Mesenchymal stem cell (in vitro differentiated cells and primary cell): ENCODE measurements at regions not wholly inside any gene's neighbourhood (a gene's known extent, or its start where the extent isn't known, plus 50 kb on each side); places are given as distances from the start of the nearest gene placed in this dataset.
"Not testable (repeated sequence)": the region's sequence is repeated elsewhere in the genome, so short reads cannot be mapped to it uniquely, and the experiment has no call there.

ENCODE experiments used
- DNase-seq: peaks from one replicate; pipeline ENCODE4 v3.0.0-alpha.2; 2013
- H2AFZ ChIP-seq: one replicate; pipeline ENCODE4 v1.6.1; 2013; ENCODE audit warnings: low read depth, mild to moderate bottlenecking, control low read depth, inconsistent platforms, low read length, moderate library complexity
- H2AK5ac ChIP-seq: 2 replicates; pipeline ENCODE4 v1.6.1; 2013; ENCODE audit warnings: low read length, moderate library complexity, mild to moderate bottlenecking, inconsistent platforms; ENCODE audit not compliant: severe bottlenecking
- H2BK120ac ChIP-seq: one replicate; pipeline ENCODE4 v1.6.1; 2013; ENCODE audit warnings: low read depth, mild to moderate bottlenecking, inconsistent platforms, low read length, moderate library complexity
- H2BK12ac ChIP-seq, 2 experiments: one replicate each; pipeline ENCODE4 v1.6.1; 2013; ENCODE audit warnings: inconsistent platforms in 2 of 2, low read length in 2 of 2, mild to moderate bottlenecking in 2 of 2, moderate library complexity in 2 of 2, control low read depth in 1 of 2
- H2BK15ac ChIP-seq: one replicate; pipeline ENCODE4 v1.6.1; 2013; ENCODE audit warnings: mild to moderate bottlenecking, low read depth, inconsistent platforms; ENCODE audit not compliant: poor library complexity, severe bottlenecking
- H2BK5ac ChIP-seq: 2 replicates; pipeline ENCODE4 v1.6.1; 2013; ENCODE audit warnings: low read depth, mild to moderate bottlenecking, low read length, control low read depth, inconsistent platforms; ENCODE audit not compliant: poor library complexity, severe bottlenecking
- H3K14ac ChIP-seq, 2 experiments: one replicate each; pipeline ENCODE4 v1.6.1; 2013; ENCODE audit warnings: inconsistent platforms in 2 of 2, low read length in 2 of 2, control low read depth in 1 of 2, mild to moderate bottlenecking in 1 of 2, moderate library complexity in 1 of 2
- H3K18ac ChIP-seq, 2 experiments: one replicate each; pipeline ENCODE4 v1.6.1; 2013; ENCODE audit warnings: inconsistent platforms in 2 of 2, low read length in 2 of 2, control low read depth in 1 of 2, low read depth in 1 of 2, mild to moderate bottlenecking in 1 of 2
- H3K23ac ChIP-seq, 2 experiments: one replicate each; pipeline ENCODE4 v1.6.1; 2013; ENCODE audit warnings: inconsistent platforms in 2 of 2, low read length in 2 of 2, mild to moderate bottlenecking in 2 of 2, moderate library complexity in 2 of 2, control low read depth in 1 of 2
- H3K27ac ChIP-seq: 2 replicates; pipeline ENCODE4 v1.5.1; 2013; ENCODE audit warnings: mild to moderate bottlenecking, moderate library complexity, low read length, control low read depth, inconsistent platforms; ENCODE audit not compliant: poor library complexity, severe bottlenecking
- H3K27me3 ChIP-seq, 2 experiments: 2 replicates each; pipeline versions ENCODE4 v1.6.1 to v1.7.0; 2013; ENCODE audit warnings: low read length in 2 of 2, mild to moderate bottlenecking in 2 of 2, moderate library complexity in 2 of 2, control low read depth in 1 of 2, inconsistent platforms in 1 of 2; ENCODE audit not compliant: control insufficient read depth in 1 of 2, insufficient read depth in 1 of 2
- H3K36me3 ChIP-seq, 2 experiments: 2 replicates each; pipeline versions ENCODE4 v1.6.1 to v1.7.0; 2013; ENCODE audit warnings: low read length in 2 of 2, control low read depth in 1 of 2, inconsistent platforms in 1 of 2, low read depth in 1 of 2, mild to moderate bottlenecking in 1 of 2; ENCODE audit not compliant: insufficient read depth in 2 of 2, control insufficient read depth in 1 of 2
- H3K4ac ChIP-seq, 2 experiments: one replicate each; pipeline ENCODE4 v1.6.1; 2013; ENCODE audit warnings: inconsistent platforms in 2 of 2, low read length in 2 of 2, mild to moderate bottlenecking in 2 of 2, moderate library complexity in 2 of 2, control low read depth in 1 of 2, low read depth in 1 of 2
- H3K4me1 ChIP-seq: 2 replicates; pipeline ENCODE4 v1.6.1; 2013; ENCODE audit warnings: low read depth, low read length, control low read depth; ENCODE audit not compliant: control insufficient read depth, insufficient read depth
- H3K4me2 ChIP-seq: 2 replicates; pipeline ENCODE4 v1.6.1; 2013; ENCODE audit warnings: low read length, mild to moderate bottlenecking, inconsistent platforms; ENCODE audit not compliant: poor library complexity, severe bottlenecking
- H3K4me3 ChIP-seq, 2 experiments: 2 replicates each; pipeline versions ENCODE4 v1.5.1 to v1.7.0; 2013; ENCODE audit warnings: low read length in 2 of 2, mild to moderate bottlenecking in 2 of 2, control low read depth in 1 of 2, low read depth in 1 of 2; ENCODE audit not compliant: insufficient read depth in 1 of 2
- H3K79me1 ChIP-seq: replicated peaks from 2 replicates; pipeline ENCODE4 v1.6.1; 2013; ENCODE audit warnings: mild to moderate bottlenecking, control low read depth, low read length, inconsistent platforms; ENCODE audit not compliant: poor library complexity, severe bottlenecking
- H3K9ac ChIP-seq: 2 replicates; pipeline ENCODE4 v1.7.0; 2013; ENCODE audit warnings: mild to moderate bottlenecking, low read length, moderate library complexity
- H3K9me3 ChIP-seq: 2 replicates; pipeline ENCODE4 v1.7.0; 2013; ENCODE audit warnings: mild to moderate bottlenecking, low read length; ENCODE audit not compliant: control insufficient read depth
- H4K8ac ChIP-seq: one replicate; pipeline ENCODE4 v1.6.1; 2013; ENCODE audit warnings: inconsistent platforms, mild to moderate bottlenecking, low read length, moderate library complexity
- H4K91ac ChIP-seq: one replicate; pipeline ENCODE4 v1.6.1; 2013; ENCODE audit warnings: mild to moderate bottlenecking, low read length, inconsistent platforms
- WGBS: methylation state at CpG from one replicate; pipeline ENCODE4 v1.1.7; 2013; ENCODE audit warnings: mixed read lengths; 5-methylcytosine and 5-hydroxymethylcytosine counted together

- Histone ChIP-seq H2BK5ac (no peak overlapping the region), H2AK5ac (no peak overlapping the region), H3K4ac (no peak overlapping the region), H4K91ac (no peak overlapping the region), H3K79me1 (no peaks in the 10 kb centered on the region), H2BK12ac (no peak overlapping the region), H3K4me3 (no peak overlapping the region), H4K8ac (no peak overlapping the region), H3K4me1 (no peaks in the 10 kb centered on the region), H3K27me3 (no peaks in the 10 kb centered on the region), H3K14ac (no peak overlapping the region), H3K9me3 (no peaks in the 10 kb centered on the region), H3K36me3 (no peaks in the 10 kb centered on the region), H2BK120ac (no peak overlapping the region), H3K18ac (no peak overlapping the region), H3K4me2 (no peak overlapping the region), H2AFZ (no peak overlapping the region), H2BK15ac (no peak overlapping the region), H3K23ac (no peak overlapping the region), H3K27ac (no peak overlapping the region), H3K9ac (no peak overlapping the region)
- 100% methylated on average over 1 of the region's 1 CpG for WGBS
- DNase-seq: no peak
Observed at GRCh38 chr18:11362856-11363255, 213.5 kb upstream of the PIEZO2 start.

GRCh38 chr18:11361862-11362261 lies 212.5 kb upstream of the PIEZO2 start:
- H4K8ac ChIP-seq, H3K9me3 ChIP-seq, H3K18ac ChIP-seq, H3K23ac ChIP-seq, H2BK15ac ChIP-seq, H3K4me2 ChIP-seq, H2AK5ac ChIP-seq, H2BK12ac ChIP-seq, H3K9ac ChIP-seq, H2BK120ac ChIP-seq, H3K4ac ChIP-seq, H2BK5ac ChIP-seq, H2AFZ ChIP-seq, H3K14ac ChIP-seq, H3K36me3 ChIP-seq, DNase-seq, H3K27ac ChIP-seq, H4K91ac ChIP-seq, H3K4me3 ChIP-seq, H3K4me1 ChIP-seq, H3K27me3 ChIP-seq, H3K79me1 ChIP-seq: not testable (repeated sequence)
- WGBS: no CpG with 5 or more reads among the region's 6 CpGs

DNA sequence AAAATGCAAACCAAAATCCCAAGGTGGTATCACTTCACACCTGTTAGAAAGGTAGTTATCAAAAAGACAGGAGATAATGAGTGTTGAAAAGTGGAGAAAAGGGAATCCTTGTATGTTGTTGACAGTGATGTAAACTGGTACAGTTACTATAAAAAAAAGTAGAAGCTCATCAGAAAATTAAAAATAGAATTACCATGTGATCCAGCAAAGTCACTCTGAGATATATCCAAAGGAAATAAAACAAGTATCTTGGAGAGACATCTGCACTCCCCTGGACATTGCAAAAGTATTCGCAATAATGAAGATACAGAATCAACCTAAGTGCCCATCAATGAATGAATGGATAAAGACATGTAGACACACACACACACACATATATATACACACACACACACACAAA lies 208.3 kb upstream of the PIEZO2 start:
- Histone ChIP-seq H4K91ac (no peak overlapping the region), H3K79me1 (no peaks in the 10 kb centered on the region), H3K4ac (no peak overlapping the region), H3K36me3 (no peaks in the 10 kb centered on the region), H3K9ac (no peak overlapping the region), H2BK5ac (no peak overlapping the region), H2BK120ac (no peak overlapping the region), H3K14ac (no peak overlapping the region), H2AK5ac (no peak overlapping the region), H4K8ac (no peak overlapping the region), H2AFZ (no peak overlapping the region), H3K18ac (no peak overlapping the region), H3K4me1 (no peaks in the 10 kb centered on the region), H3K27ac (no peak overlapping the region), H3K27me3 (no peaks in the 10 kb centered on the region), H3K9me3 (peaks cover 4% of the 10 kb centered on the region), H3K4me3 (no peak overlapping the region), H3K4me2 (no peak overlapping the region), H2BK12ac (no peak overlapping the region), H3K23ac (no peak overlapping the region), H2BK15ac (no peak overlapping the region)
- 41% methylated on average over 1 of the region's 1 CpG for WGBS
- no peak for DNase-seq

GRCh38 chr18:11344576-11344975 lies 195.2 kb upstream of the PIEZO2 start:
- not testable (repeated sequence) for H2AFZ ChIP-seq, H3K36me3 ChIP-seq, H2BK5ac ChIP-seq, H3K4ac ChIP-seq, H2BK120ac ChIP-seq, H3K27ac ChIP-seq, H4K91ac ChIP-seq, H3K9ac ChIP-seq, H2BK12ac ChIP-seq, H3K4me2 ChIP-seq, H3K18ac ChIP-seq, DNase-seq, H3K4me1 ChIP-seq, H3K4me3 ChIP-seq, H3K23ac ChIP-seq, H2AK5ac ChIP-seq, H3K27me3 ChIP-seq, H4K8ac ChIP-seq, H2BK15ac ChIP-seq, H3K14ac ChIP-seq, H3K79me1 ChIP-seq
- 83% methylated on average over 13 of the region's 18 CpGs for WGBS
- peaks cover 24% of the 10 kb centered on the region for H3K9me3 ChIP-seq
